Activated B cell treated with CpG ODN at 0.5 μM for 24 hours (primary cell): ENCODE measurements at regions not wholly inside any gene's neighbourhood (a gene's known extent, or its start where the extent isn't known, plus 50 kb on each side); places are given as distances from the start of the nearest gene placed in this dataset.

ENCODE experiments used
- ATAC-seq: fragments of 200-7000 bp; cut with Tn5 transposase; one replicate; pipeline ENCODE4 v1.10.0; 2021; ENCODE audit warnings: low read depth, mild to moderate bottlenecking, moderate library complexity
- CTCF ChIA-PET: fragments of 350-600 bp; sonication (Branson Sonifier 250); formaldehyde crosslinking; loops from one replicate; lab custom pipeline; 2021; ENCODE audit warnings: antibody characterized with exemption; lab: Charles Lee
- POLR2A ChIA-PET: fragments of 350-600 bp; sonication (Branson Sonifier 250); formaldehyde crosslinking; loops from one replicate; lab custom pipeline; 2021; ENCODE audit warnings: antibody characterized with exemption; lab: Charles Lee
- DNase-seq: peaks from one replicate; pipeline ENCODE4 v3.0.0; 2022
- H3K27ac Mint-ChIP-seq: one replicate; pipeline ENCODE4 v1.8.0; 2020; ENCODE audit warnings: mixed read lengths
- H3K27me3 Mint-ChIP-seq: one replicate; pipeline ENCODE4 v1.8.0; 2021; ENCODE audit warnings: mixed read lengths
- H3K36me3 Mint-ChIP-seq: one replicate; pipeline ENCODE4 v1.8.0; 2021; ENCODE audit warnings: low read depth, mixed read lengths
- H3K4me1 Mint-ChIP-seq: one replicate; pipeline ENCODE4 v1.8.0; 2021; ENCODE audit warnings: mixed read lengths
- H3K4me3 Mint-ChIP-seq: one replicate; pipeline ENCODE4 v1.8.0; 2020; ENCODE audit warnings: mild to moderate bottlenecking, mixed read lengths
- H3K9me3 Mint-ChIP-seq: one replicate; pipeline ENCODE4 v1.8.0; 2020; ENCODE audit warnings: mixed read lengths
- CTCF ChIP-seq: fragments of 200-600 bp; IDR thresholded peaks from one replicate; pipeline ENCODE4 v1.8.0; 2022; ENCODE audit warnings: antibody characterized with exemption, mild to moderate bottlenecking
- intact Hi-C: fragments of 100-400 bp; cut with micrococcal nuclease; formaldehyde crosslinking; loops from one replicate; pipeline ENCODE4 v1.15.1; 2024

- no peak overlapping the region for H3K4me3 Mint-ChIP-seq
- H3K36me3 Mint-ChIP-seq, result no peaks in the 10 kb centered on the region
- intact Hi-C loops, result no loop called here
These were observed 171.9 kb downstream of the SHANK2 start for GRCh38 chr11:71080239-71081097.

GRCh38 chr11:71079795-71080194 lies 172.6 kb downstream of the SHANK2 start:
- no peak for TF ChIP-seq CTCF
- Mint-ChIP-seq H3K27me3 (peaks cover 11% of the 10 kb centered on the region), H3K27ac (no peak overlapping the region), H3K4me1 (no peaks in the 10 kb centered on the region), H3K4me3 (no peak overlapping the region), H3K36me3 (no peaks in the 10 kb centered on the region), H3K9me3 (no peaks in the 10 kb centered on the region)
- POLR2A ChIA-PET, result no interaction called here
- intact Hi-C loops, result no loop called here
- no peak for DNase-seq
- no peak for ATAC-seq
- CTCF ChIA-PET, result no interaction called here

More at GRCh38 chr11:71080239-71081097, 171.9 kb downstream of the SHANK2 start:
- H3K9me3 Mint-ChIP-seq, result no peaks in the 10 kb centered on the region
- no peak overlapping the region for H3K27ac Mint-ChIP-seq
- ChIA-PET POLR2A (no interaction called here), CTCF (no interaction called here)
- DNase-seq, result no peak
- peaks cover 11% of the 10 kb centered on the region for H3K27me3 Mint-ChIP-seq
- no peak for TF ChIP-seq CTCF
- ATAC-seq, result no peak
- no peaks in the 10 kb centered on the region for H3K4me1 Mint-ChIP-seq

GRCh38 chr11:71078482-71078881 lies 173.9 kb downstream of the SHANK2 start:
- ATAC-seq (no peak), DNase-seq (no peak)
- no peak overlapping the region for H3K27ac Mint-ChIP-seq
- ChIA-PET CTCF (no interaction called here), POLR2A (no interaction called here)
- intact Hi-C loops, result no loop called here
- H3K36me3 Mint-ChIP-seq, result no peaks in the 10 kb centered on the region
- no peak overlapping the region for H3K4me3 Mint-ChIP-seq
- H3K4me1 Mint-ChIP-seq, result no peaks in the 10 kb centered on the region
- no peaks in the 10 kb centered on the region for H3K9me3 Mint-ChIP-seq
- TF ChIP-seq CTCF, result no peak
- peaks cover 13% of the 10 kb centered on the region for H3K27me3 Mint-ChIP-seq

GRCh38 chr11:71076525-71077304 lies 175.7 kb downstream of the SHANK2 start:
- POLR2A ChIA-PET, result no interaction called here
- DNase-seq (no peak), ATAC-seq (no peak)
- Mint-ChIP-seq H3K9me3 (no peaks in the 10 kb centered on the region), H3K4me1 (no peaks in the 10 kb centered on the region), H3K27ac (no peak overlapping the region), H3K4me3 (no peak overlapping the region), H3K36me3 (no peaks in the 10 kb centered on the region), H3K27me3 (peaks cover 13% of the 10 kb centered on the region)
- intact Hi-C loops, result no loop called here
- CTCF ChIA-PET, result no interaction called here
- TF ChIP-seq CTCF, result no peak

- Mint-ChIP-seq H3K27me3 (peaks cover 13% of the 10 kb centered on the region), H3K4me3 (no peak overlapping the region), H3K36me3 (no peaks in the 10 kb centered on the region), H3K27ac (no peak overlapping the region), H3K4me1 (no peaks in the 10 kb centered on the region), H3K9me3 (no peaks in the 10 kb centered on the region)
- POLR2A ChIA-PET, result no interaction called here
- intact Hi-C loops, result no loop called here
- TF ChIP-seq CTCF, result no peak
- ATAC-seq, result no peak
- DNase-seq, result no peak
- CTCF ChIA-PET, result no interaction called here
These were observed 176.4 kb downstream of the SHANK2 start for GRCh38 chr11:71075871-71076420.
